B cell (primary cell): ENCODE measurements at regions not wholly inside any gene's neighbourhood (a gene's known extent, or its start where the extent isn't known, plus 50 kb on each side); places are given as distances from the start of the nearest gene placed in this dataset.

Source experiments
- ATAC-seq: fragments of 200-7000 bp; cut with Tn5 transposase; one replicate; pipeline ENCODE4 v1.10.0; 2021; ENCODE audit warnings: low read depth, mild to moderate bottlenecking, moderate number of reproducible peaks, moderate library complexity
- CTCF ChIA-PET: fragments of 350-600 bp; sonication (Branson Sonifier 250); formaldehyde crosslinking; loops from one replicate; lab custom pipeline; 2021; ENCODE audit warnings: antibody characterized with exemption, inconsistent platforms; lab: Charles Lee
- POLR2A ChIA-PET: fragments of 350-600 bp; sonication (Branson Sonifier 250); formaldehyde crosslinking; loops from one replicate; lab custom pipeline; 2021; ENCODE audit warnings: antibody characterized with exemption; lab: Charles Lee
- DNase-seq: peaks from one replicate; pipeline ENCODE4 v3.0.0; 2013
- H2AFZ ChIP-seq: 2 replicates; pipeline ENCODE4 v1.6.1; 2012; ENCODE audit warnings: mild to moderate bottlenecking, low read depth, low read length; ENCODE audit not compliant: insufficient read depth, poor library complexity, severe bottlenecking
- H3K27ac ChIP-seq, 2 donors: 1 replicate in 1 of 2; 2 replicates in 1 of 2; pipeline ENCODE4 v1.5.1; 2012 to 2013; ENCODE audit warnings: low read length in 2 of 2, mild to moderate bottlenecking in 2 of 2, moderate library complexity in 1 of 2
- H3K27me3 ChIP-seq, 4 experiments: fragments of 200-600 bp in 1 of 4; sonication (generic) in 1 of 4; replicated peaks in 1 of 4; 1 replicate in 2 of 4; 2 replicates in 2 of 4; pipeline versions ENCODE4 v1.6.1 to v1.7.0; 2013 to 2016; ENCODE audit warnings: low read length in 3 of 4, mild to moderate bottlenecking in 2 of 4, mixed read lengths in 1 of 4, moderate library complexity in 1 of 4; ENCODE audit not compliant: insufficient read depth in 4 of 4, control insufficient read depth in 3 of 4; ENCODE audit errors: control extremely low read depth in 1 of 4
- H3K36me3 ChIP-seq, 2 experiments: replicated peaks in 1 of 2; 1 replicate in 1 of 2; 2 replicates in 1 of 2; pipeline versions ENCODE4 v1.6.1 to v1.7.1; 2013; ENCODE audit warnings: low read length in 1 of 2; ENCODE audit not compliant: insufficient read depth in 2 of 2, control insufficient read depth in 1 of 2; ENCODE audit errors: control extremely low read depth in 1 of 2, extremely low read depth in 1 of 2
- H3K4me1 ChIP-seq, 2 donors: fragments of 200-600 bp in 1 of 2; sonication (generic) in 1 of 2; 1 replicate in 1 of 2; 2 replicates in 1 of 2; pipeline versions ENCODE4 v1.5.1 to v1.6.1; 2013 to 2017; ENCODE audit warnings: low read length in 2 of 2; ENCODE audit not compliant: control insufficient read depth in 2 of 2, insufficient read depth in 2 of 2
- H3K4me2 ChIP-seq: replicated peaks from 2 replicates; pipeline ENCODE3; 2012; ENCODE audit warnings: mild to moderate bottlenecking, low read depth, low read length; ENCODE audit not compliant: poor library complexity, severe bottlenecking
- H3K4me3 ChIP-seq, 5 experiments: fragments of 200-600 bp in 1 of 5; sonication (generic) in 1 of 5; 1 replicate in 3 of 5; 2 replicates in 2 of 5; pipeline versions ENCODE4 v1.5.1 to v1.7.0; 2011 to 2016; ENCODE audit warnings: low read length in 4 of 5, mild to moderate bottlenecking in 4 of 5, low read depth in 2 of 5, control low read depth in 1 of 5, moderate library complexity in 1 of 5; ENCODE audit not compliant: insufficient read depth in 1 of 5; ENCODE audit errors: control extremely low read depth in 1 of 5, extremely low read depth in 1 of 5
- H3K79me2 ChIP-seq: fragments of 200-600 bp; sonication (generic); one replicate; pipeline ENCODE4 v1.6.0; 2016; ENCODE audit warnings: low read length; ENCODE audit not compliant: control insufficient read depth, insufficient read depth
- H3K9ac ChIP-seq: fragments of 200-600 bp; sonication (generic); 2 replicates; pipeline ENCODE4 v1.6.1; 2017; ENCODE audit warnings: mild to moderate bottlenecking, low read length, moderate library complexity
- H3K9me3 ChIP-seq, 3 donors: one replicate each; pipeline versions ENCODE4 v1.6.1 to v1.7.1; 2013; ENCODE audit warnings: low read length in 2 of 3; ENCODE audit not compliant: control insufficient read depth in 2 of 3, insufficient read depth in 1 of 3; ENCODE audit errors: control extremely low read depth in 1 of 3
- H4K20me1 ChIP-seq: 2 replicates; pipeline ENCODE4 v1.6.0; 2012; ENCODE audit warnings: mild to moderate bottlenecking, low read length; ENCODE audit not compliant: insufficient read depth, control insufficient read depth, poor library complexity, severe bottlenecking
- H3K27ac Mint-ChIP-seq: one replicate; pipeline ENCODE4 v1.8.0; 2021; ENCODE audit warnings: mixed read lengths
- H3K27me3 Mint-ChIP-seq: one replicate; pipeline ENCODE4 v1.8.0; 2021; ENCODE audit warnings: mixed read lengths
- H3K4me1 Mint-ChIP-seq: one replicate; pipeline ENCODE4 v1.8.0; 2021; ENCODE audit warnings: mixed read lengths
- H3K4me3 Mint-ChIP-seq: one replicate; pipeline ENCODE4 v1.8.0; 2021; ENCODE audit warnings: mixed read lengths
- H3K9me3 Mint-ChIP-seq: one replicate; pipeline ENCODE4 v1.8.0; 2022; ENCODE audit warnings: mixed read lengths; ENCODE audit not compliant: insufficient read depth
- CTCF ChIP-seq: fragments of 200-600 bp; IDR thresholded peaks from one replicate; pipeline ENCODE4 v1.8.0; 2022; ENCODE audit warnings: antibody characterized with exemption, mild to moderate bottlenecking
- EZH2 ChIP-seq: IDR thresholded peaks from 2 replicates; pipeline ENCODE4 v1.6.1; 2012; ENCODE audit warnings: borderline replicate concordance, low read depth, mild to moderate bottlenecking, moderate library complexity, low read length; ENCODE audit not compliant: insufficient read depth, poor library complexity, severe bottlenecking
- WGBS: methylation state at CpG from one replicate; pipeline ENCODE4 v1.1.5; 2013; ENCODE audit warnings: missing lambda C conversion rate; ENCODE audit not compliant: insufficient coverage; 5-methylcytosine and 5-hydroxymethylcytosine counted together
- intact Hi-C: fragments of 100-400 bp; cut with micrococcal nuclease; formaldehyde crosslinking; loops from one replicate; pipeline ENCODE4 v1.10.0; 2022

GRCh38 chr14:30317729-30318128, 241.2 kb upstream of the G2E3 start:
- ATAC-seq = no peak
- Histone ChIP-seq H3K36me3 (no peaks in the 10 kb centered on the region), H3K27ac (no peak overlapping the region), H2AFZ (no peak overlapping the region), H3K9me3 (no peaks in the 10 kb centered on the region), H3K4me2 (no peak overlapping the region), H3K9ac (no peak overlapping the region), H3K79me2 (no peaks in the 10 kb centered on the region), H3K27me3 (no peaks in the 10 kb centered on the region), H3K4me1 (no peaks in the 10 kb centered on the region), H4K20me1 (no peaks in the 10 kb centered on the region), H3K4me3 (no peak overlapping the region)
- ChIA-PET POLR2A (no interaction called here), CTCF (no interaction called here)
- Mint-ChIP-seq H3K27ac (no peak overlapping the region), H3K4me1 (no peaks in the 10 kb centered on the region), H3K4me3 (no peak overlapping the region), H3K27me3 (no peaks in the 10 kb centered on the region), H3K9me3 (peaks cover 8% of the 10 kb centered on the region)
- DNase-seq = no peak
- intact Hi-C loops = no loop called here
- 68% methylated on average over 2 of the region's 4 CpGs for WGBS
- TF ChIP-seq EZH2 (no peak), CTCF (no peak)

GRCh38 chr14:30322819-30323218, 236.1 kb upstream of the G2E3 start:
- no peak for TF ChIP-seq CTCF
- TF ChIP-seq EZH2 = no peak
- Histone ChIP-seq H3K9me3 (peaks cover 0 to 1% (median 0%) of the 10 kb centered on the region in 3 donors), H3K27ac (no peak overlapping the region), H3K4me3 (no peak overlapping the region), H3K79me2 (no peaks in the 10 kb centered on the region), H3K36me3 (no peaks in the 10 kb centered on the region), H2AFZ (no peak overlapping the region), H4K20me1 (no peaks in the 10 kb centered on the region), H3K4me1 (no peaks in the 10 kb centered on the region), H3K9ac (no peak overlapping the region), H3K27me3 (no peaks in the 10 kb centered on the region), H3K4me2 (no peak overlapping the region)
- ATAC-seq (no peak), DNase-seq (no peak)
- no peaks in the 10 kb centered on the region for H3K4me1 Mint-ChIP-seq
- ChIA-PET CTCF (no interaction called here), POLR2A (no interaction called here)
- no peak overlapping the region for H3K4me3 Mint-ChIP-seq
- WGBS = 43% methylated on average over 1 of the region's 1 CpG
- H3K27ac Mint-ChIP-seq = no peak overlapping the region
- intact Hi-C loops = no loop called here
- no peaks in the 10 kb centered on the region for H3K9me3 Mint-ChIP-seq
- no peaks in the 10 kb centered on the region for H3K27me3 Mint-ChIP-seq
